Stromal cell of bone marrow (primary cell): ENCODE measurements at regions not wholly inside any gene's neighbourhood (a gene's known extent, or its start where the extent isn't known, plus 50 kb on each side); places are given as distances from the start of the nearest gene placed in this dataset.

Source experiments
- DNase-seq: peaks from one replicate; pipeline ENCODE4 v3.0.0-alpha.2; 2012; ENCODE audit warnings: low read depth

GRCh38 chr11:43626798-43627197 lies 53.7 kb upstream of the HSD17B12 start:
- DNase-seq, result no peak
